ENCODE measurements at regions not wholly inside any gene's neighbourhood (a gene's known extent, or its start where the extent isn't known, plus 50 kb on each side); places are given as distances from the start of the nearest gene placed in this dataset.

DNA sequence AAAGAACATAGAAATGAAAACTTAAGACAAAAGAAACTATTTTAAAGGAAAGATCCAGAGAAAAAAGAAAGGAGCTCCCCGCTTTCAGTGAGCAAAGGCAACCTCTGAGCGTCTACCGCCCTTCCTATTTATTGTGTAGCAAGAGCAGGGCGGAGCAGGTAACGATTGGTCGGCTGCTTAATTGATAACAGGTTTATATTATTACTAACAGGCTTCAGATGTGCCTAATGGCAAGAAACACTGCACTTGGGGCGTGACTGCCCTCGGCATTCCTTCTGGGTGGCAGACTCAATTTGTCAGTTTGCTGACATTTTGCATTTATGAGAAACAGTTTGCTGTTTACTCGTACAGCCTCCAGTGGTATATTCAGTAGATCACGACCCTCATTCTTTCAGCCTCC, 482.7 kb upstream of the C9orf72 start:
- ChIA-PET CTCF (ENCODE audit: partially characterized antibody) (interaction anchor here (1.7 kb wide), 1 partner anchor 17 kb away, joined by 4 read pairs; no protein-coding TSS in a partner anchor), POLR2A (ENCODE audit: partially characterized antibody) (no interaction called here)
- WGBS, 2 experiments (ENCODE audit: extremely low coverage in 1 of 2, insufficient coverage in 1 of 2, insufficient read length in 1 of 2, insufficient replicate concordance in 2 of 2, low coverage in 1 of 2, low lambda C conversion rate in 2 of 2, missing lambda C conversion rate in 1 of 2), result 90% methylated on average over 10 of the region's 10 CpGs; no CpG with 5 or more reads in 1 of the 2 experiments
- Histone ChIP-seq H2BK5ac (ENCODE audit: low read depth, low read length) (no peak overlapping the region), H4K5ac (ENCODE audit: insufficient read length, low read depth, low read length) (no peak overlapping the region), H3K14ac (ENCODE audit: insufficient read length) (no peak overlapping the region), H3K79me1 (ENCODE audit: low read depth, low read length) (no peaks in the 10 kb centered on the region), H2AK5ac (ENCODE audit: low read depth, low read length) (no peak overlapping the region), H2AFZ (ENCODE audit: low read length) (no peak overlapping the region), H4K8ac (ENCODE audit: extremely low read depth, insufficient read depth, low read length) (no peak overlapping the region), H3K27ac (ENCODE audit: low read depth, low read length) (no peak overlapping the region), H3K23me2 (ENCODE audit: low read depth, low read length) (no peaks in the 10 kb centered on the region), H3K9ac (replicated peaks in 1 of 4; ENCODE audit: extremely low read depth in 1 of 4, low read depth in 3 of 4, low read length in 3 of 4) (no peak overlapping the region), H3K79me2 (ENCODE audit: control insufficient read depth in 1 of 2, insufficient read depth in 2 of 2, low read length in 2 of 2) (no peaks in the 10 kb centered on the region), H3K27me3 (replicated peaks in 1 of 4; ENCODE audit: control insufficient read depth in 3 of 4, extremely low read depth in 1 of 4, insufficient read depth in 3 of 4, low read length in 3 of 4) (no peaks in the 10 kb centered on the region), H2BK15ac (ENCODE audit: low read length) (no peak overlapping the region), H4K91ac (replicated peaks; ENCODE audit: insufficient read length, low read length) (no peak overlapping the region), H3K18ac (ENCODE audit: extremely low read depth, low read length) (no peak overlapping the region), H3K23ac (ENCODE audit: insufficient read length) (no peak overlapping the region), H3K4me2 (ENCODE audit: insufficient read depth in 1 of 2, low read depth in 2 of 2, low read length in 2 of 2) (no peak overlapping the region), H3K36me3 (ENCODE audit: control insufficient read depth in 2 of 4, insufficient read depth in 4 of 4, low read length in 3 of 4) (no peaks in the 10 kb centered on the region), H2BK12ac (ENCODE audit: low read depth, low read length) (no peak overlapping the region), H3K9me3 (ENCODE audit: insufficient read depth in 2 of 2, low read depth in 1 of 2, low read length in 1 of 2) (no peaks in the 10 kb centered on the region), H3K4me3 (ENCODE audit: extremely low read depth in 1 of 4, insufficient read depth in 2 of 4, low read depth in 3 of 4, low read length in 4 of 4) (no peak overlapping the region), H3K4ac (replicated peaks; ENCODE audit: insufficient read length, low read depth, low read length) (no peak overlapping the region), H3K4me1 (replicated peaks in 1 of 4; ENCODE audit: control insufficient read depth in 3 of 4, insufficient read depth in 4 of 4, low read length in 3 of 4) (no peaks in the 10 kb centered on the region), H2BK20ac (ENCODE audit: low read length) (no peak overlapping the region), H4K20me1 (replicated peaks in 1 of 2; ENCODE audit: control insufficient read depth in 1 of 2, insufficient read depth in 2 of 2, low read length in 2 of 2) (no peaks in the 10 kb centered on the region), H3K56ac (replicated peaks; ENCODE audit: insufficient read length, low read depth, low read length) (no peak overlapping the region), H2BK120ac (replicated peaks; ENCODE audit: low read depth, low read length) (no peak overlapping the region)
- FAIRE-seq (no peak), DNase-seq (ENCODE audit: low read depth in 1 of 2, low spot score in 2 of 2) (no peak)
- no peak for TF ChIP-seq RFX5 (IDR thresholded peaks at IDR 0.05; ENCODE audit: borderline replicate concordance, low read depth, low read length)
